ENCODE measurements at regions not wholly inside any gene's neighbourhood (a gene's known extent, or its start where the extent isn't known, plus 50 kb on each side); places are given as distances from the start of the nearest gene placed in this dataset.

DNA sequence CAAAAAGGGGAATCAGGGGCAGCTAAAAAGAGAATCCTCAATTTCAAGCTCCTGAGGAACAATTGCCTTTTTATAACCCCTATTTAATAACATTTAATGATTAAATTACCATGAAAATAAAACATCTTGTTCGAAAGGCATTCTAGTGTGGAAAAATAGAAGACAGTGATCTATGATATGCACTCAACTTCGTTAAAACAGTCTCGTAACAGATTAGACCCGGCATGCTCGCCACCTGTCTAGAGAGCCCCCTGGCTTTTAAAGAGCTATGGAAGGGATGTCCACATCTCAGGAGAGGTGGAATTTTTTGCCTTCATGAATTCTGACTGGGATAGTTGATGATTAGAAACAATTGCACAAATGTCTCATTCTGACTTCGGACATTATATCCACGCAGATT is 153.7 kb upstream of the MDFIC2 start:
- TF ChIP-seq RAD21 (IDR thresholded peaks at IDR 0.05; ENCODE audit: low read depth) (no peak), EZH2 (IDR thresholded peaks at IDR 0.05) (no peak)
- BruUV-seq (replicated peaks) = no TSS peak
- Histone ChIP-seq H3K4me1 (ENCODE audit: control insufficient read depth in 1 of 2, insufficient read depth in 2 of 2, low read length in 2 of 2) (no peaks in the 10 kb centered on the region), H3K4me2 (ENCODE audit: low read length) (no peak overlapping the region), H3K27me3 (ENCODE audit: insufficient read depth, low read length) (no peaks in the 10 kb centered on the region), H3K27ac (ENCODE audit: low read depth, low read length) (no peak overlapping the region), H3K4me3 (replicated peaks in 1 of 2; ENCODE audit: low read depth in 1 of 2, low read length in 2 of 2) (no peak overlapping the region), H2AFZ (ENCODE audit: low read depth, low read length, poor library complexity, severe bottlenecking) (no peak overlapping the region), H3K9me2 (ENCODE audit: insufficient read depth) (no peaks in the 10 kb centered on the region), H3K79me2 (ENCODE audit: insufficient read depth, low read length) (no peaks in the 10 kb centered on the region), H4K20me1 (ENCODE audit: insufficient read depth) (no peaks in the 10 kb centered on the region), H3K36me3 (ENCODE audit: control insufficient read depth in 1 of 2, insufficient read depth in 2 of 2, low read length in 2 of 2) (no peaks in the 10 kb centered on the region), H3K9ac (ENCODE audit: low read length) (no peak overlapping the region), H3K9me3 (ENCODE audit: control insufficient read depth in 1 of 2, insufficient read depth in 1 of 2, low read depth in 1 of 2, low read length in 2 of 2) (peaks cover 0 to 3% of the 10 kb centered on the region in 2 experiments; a peak in 1 of 4 replicates)
- ChIA-PET POLR2A (no interaction called here), CTCF (no interaction called here), RAD21 (ENCODE audit: low non-redundant PET in 1 of 2, low total read pairs in 2 of 2, uncharacterized antibody in 2 of 2, unreplicated experiment in 2 of 2) (no interaction called here)
- DNase-seq (ENCODE audit: low read depth, low spot score) (no peak), ATAC-seq (no peak)
- intact Hi-C loops (cut with micrococcal nuclease) = no loop called here

DNA sequence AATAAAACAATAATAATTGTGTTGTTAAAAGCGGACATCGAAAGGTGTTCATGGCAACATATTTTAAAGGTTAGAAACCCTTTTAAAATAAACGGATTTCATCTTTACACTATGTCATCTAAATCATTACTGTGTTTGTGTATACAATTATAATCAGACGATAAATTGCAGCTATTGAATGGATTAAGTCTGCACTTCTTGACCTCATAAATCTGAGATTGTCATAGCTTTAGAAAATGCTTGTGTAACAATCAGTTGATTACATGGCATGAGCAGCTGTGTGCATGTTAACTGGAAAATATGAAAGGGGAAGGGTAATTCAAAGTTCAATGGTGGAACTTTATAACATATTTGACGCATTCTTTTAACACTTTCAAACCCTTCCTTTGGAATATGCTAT is 152.4 kb upstream of the MDFIC2 start:
- H3K9ac ChIP-seq (ENCODE audit: low read length) = no peak overlapping the region
- no peaks in the 10 kb centered on the region for H3K27me3 ChIP-seq (ENCODE audit: insufficient read depth, low read length)
- TF ChIP-seq FOSL1 (IDR thresholded peaks at IDR 0.05; ENCODE audit: low read depth) (no peak), RAD21 (IDR thresholded peaks at IDR 0.05; ENCODE audit: low read depth) (no peak), SRF (IDR thresholded peaks at IDR 0.05; ENCODE audit: low read depth) (no peak), SIN3A (IDR thresholded peaks at IDR 0.05; ENCODE audit: low read depth) (no peak), EZH2 (IDR thresholded peaks at IDR 0.05) (no peak), TCF7L2 (IDR thresholded peaks at IDR 0.05; ENCODE audit: borderline replicate concordance, extremely low read depth, insufficient read depth, insufficient read length) (no peak), POLR2AphosphoS5 (IDR thresholded peaks at IDR 0.05; ENCODE audit: low read depth, low read length) (no peak), ZFX (IDR thresholded peaks at IDR 0.05) (no peak), ELF1 (IDR thresholded peaks at IDR 0.05; ENCODE audit: borderline replicate concordance, low read depth) (no peak)
- TF ChIP-seq, protein P1, sequence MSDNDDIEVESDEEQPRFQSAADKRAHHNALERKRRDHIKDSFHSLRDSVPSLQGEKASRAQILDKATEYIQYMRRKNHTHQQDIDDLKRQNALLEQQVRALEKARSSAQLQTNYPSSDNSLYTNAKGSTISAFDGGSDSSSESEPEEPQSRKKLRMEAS (IDR thresholded peaks at IDR 0.05) = no peak
- TF ChIP-seq, protein P2, sequence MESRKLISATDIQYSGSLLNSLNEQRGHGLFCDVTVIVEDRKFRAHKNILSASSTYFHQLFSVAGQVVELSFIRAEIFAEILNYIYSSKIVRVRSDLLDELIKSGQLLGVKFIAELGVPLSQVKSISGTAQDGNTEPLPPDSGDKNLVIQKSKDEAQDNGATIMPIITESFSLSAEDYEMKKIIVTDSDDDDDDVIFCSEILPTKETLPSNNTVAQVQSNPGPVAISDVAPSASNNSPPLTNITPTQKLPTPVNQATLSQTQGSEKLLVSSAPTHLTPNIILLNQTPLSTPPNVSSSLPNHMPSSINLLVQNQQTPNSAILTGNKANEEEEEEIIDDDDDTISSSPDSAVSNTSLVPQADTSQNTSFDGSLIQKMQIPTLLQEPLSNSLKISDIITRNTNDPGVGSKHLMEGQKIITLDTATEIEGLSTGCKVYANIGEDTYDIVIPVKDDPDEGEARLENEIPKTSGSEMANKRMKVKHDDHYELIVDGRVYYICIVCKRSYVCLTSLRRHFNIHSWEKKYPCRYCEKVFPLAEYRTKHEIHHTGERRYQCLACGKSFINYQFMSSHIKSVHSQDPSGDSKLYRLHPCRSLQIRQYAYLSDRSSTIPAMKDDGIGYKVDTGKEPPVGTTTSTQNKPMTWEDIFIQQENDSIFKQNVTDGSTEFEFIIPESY (IDR thresholded peaks at IDR 0.05; ENCODE audit: extremely low read depth, insufficient replicate concordance, low read length) = no peak
- no peaks in the 10 kb centered on the region for H3K36me3 ChIP-seq (ENCODE audit: control insufficient read depth in 1 of 2, insufficient read depth in 2 of 2, low read length in 2 of 2)
- ChIA-PET RAD21 (ENCODE audit: low non-redundant PET in 1 of 2, low total read pairs in 2 of 2, uncharacterized antibody in 2 of 2, unreplicated experiment in 2 of 2) (no interaction called here), POLR2A (no interaction called here), CTCF (no interaction called here)
- no peaks in the 10 kb centered on the region for H3K9me2 ChIP-seq (ENCODE audit: insufficient read depth)
- no peaks in the 10 kb centered on the region for H4K20me1 ChIP-seq (ENCODE audit: insufficient read depth)
- H3K4me1 ChIP-seq (ENCODE audit: control insufficient read depth in 1 of 2, insufficient read depth in 2 of 2, low read length in 2 of 2) = no peaks in the 10 kb centered on the region
- ATAC-seq = no peak
- H3K4me3 ChIP-seq (replicated peaks in 1 of 2; ENCODE audit: low read depth in 1 of 2, low read length in 2 of 2) = no peak overlapping the region
- intact Hi-C loops (cut with micrococcal nuclease) = no loop called here
- no peak overlapping the region for H3K27ac ChIP-seq (ENCODE audit: low read depth, low read length)
- peaks cover 0 to 3% of the 10 kb centered on the region in 2 experiments; a peak in 1 of 4 replicates for H3K9me3 ChIP-seq (ENCODE audit: control insufficient read depth in 1 of 2, insufficient read depth in 1 of 2, low read depth in 1 of 2, low read length in 2 of 2)
- no peak for DNase-seq (ENCODE audit: low read depth, low spot score)
- H3K79me2 ChIP-seq (ENCODE audit: insufficient read depth, low read length) = no peaks in the 10 kb centered on the region
- H3K4me2 ChIP-seq (ENCODE audit: low read length) = no peak overlapping the region
- H2AFZ ChIP-seq (ENCODE audit: low read depth, low read length, poor library complexity, severe bottlenecking) = no peak overlapping the region
- BruUV-seq (replicated peaks) = no TSS peak
